ENCODE measurements at regions not wholly inside any gene's neighbourhood (a gene's known extent, or its start where the extent isn't known, plus 50 kb on each side); places are given as distances from the start of the nearest gene placed in this dataset.

- TF ChIP-seq POLR2A (IDR thresholded peaks at IDR 0.05) (no peak), CTCF (IDR thresholded peaks at IDR 0.05) (no peak)
- DNase-seq, result no peak
- Histone ChIP-seq H3K36me3 (no peaks in the 10 kb centered on the region), H3K9me3 (no peaks in the 10 kb centered on the region), H3K4me1 (peaks cover 0 to 43% (median 5%) of the 10 kb centered on the region in 3 donors), H3K27me3 (no peaks in the 10 kb centered on the region), H3K27ac (peak overlapping the region; percentile 49 to 76 (median 76)), H3K4me3 (peak overlapping the region in 3 of 4 donors; percentile 4 to 52 (median 23))
- intact Hi-C loops (cut with DNase I), result no loop called here
- 26 to 45% methylated on average over 3 of the region's 3 CpGs for WGBS, 2 donors
These were observed 65.6 kb upstream of the MBNL1 start for GRCh38 chr3:152202976-152203626.

GRCh38 chr3:152203652-152204051 lies 65.1 kb upstream of the MBNL1 start:
- WGBS, 2 donors, result 48 to 59% methylated on average over 1 of the region's 1 CpG

GRCh38 chr3:152204218-152204617 lies 64.5 kb upstream of the MBNL1 start:
- Histone ChIP-seq H3K4me3 (peak overlapping the region in 3 of 4 donors; percentile 4 to 52 (median 23)), H3K9me3 (no peaks in the 10 kb centered on the region), H3K4me1 (peaks cover 0 to 34% (median 5%) of the 10 kb centered on the region in 3 donors), H3K27me3 (no peaks in the 10 kb centered on the region), H3K36me3 (no peaks in the 10 kb centered on the region), H3K27ac (peak overlapping the region in 3 of 4 donors; percentile 76 to 78 (median 76))
- WGBS, 2 donors, result 55% methylated on average over 2 of the region's 2 CpGs
- TF ChIP-seq CTCF (IDR thresholded peaks at IDR 0.05) (no peak), POLR2A (IDR thresholded peaks at IDR 0.05) (no peak)
- DNase-seq, result no peak
- intact Hi-C loops (cut with DNase I), result no loop called here

More at GRCh38 chr3:152203652-152204051, 65.1 kb upstream of the MBNL1 start:
- Histone ChIP-seq H3K27ac (peak overlapping the region; percentile 49 to 78 (median 76)), H3K4me3 (peak overlapping the region in 3 of 4 donors; percentile 4 to 52 (median 23)), H3K9me3 (no peaks in the 10 kb centered on the region), H3K36me3 (no peaks in the 10 kb centered on the region), H3K4me1 (peaks cover 0 to 38% (median 5%) of the 10 kb centered on the region in 3 donors), H3K27me3 (no peaks in the 10 kb centered on the region)
- no peak for TF ChIP-seq POLR2A (IDR thresholded peaks at IDR 0.05)
- TF ChIP-seq CTCF (IDR thresholded peaks at IDR 0.05), result no peak
- no peak for DNase-seq
- intact Hi-C loops (cut with DNase I), result no loop called here

- intact Hi-C loops (cut with DNase I), result no loop called here
- Histone ChIP-seq H3K9me3 (no peaks in the 10 kb centered on the region), H3K27me3 (no peaks in the 10 kb centered on the region), H3K4me3 (peak overlapping the region in 3 of 4 donors; percentile 22 to 48 (median 23)), H3K4me1 (peaks cover 0 to 26% (median 5%) of the 10 kb centered on the region in 3 donors), H3K27ac (peak overlapping the region; percentile 30 to 85 (median 76)), H3K36me3 (no peaks in the 10 kb centered on the region)
- TF ChIP-seq POLR2A (IDR thresholded peaks at IDR 0.05), result peak in 1 of 4 donors; percentile 36
- no peak for TF ChIP-seq CTCF (IDR thresholded peaks at IDR 0.05)
- DNase-seq, result no peak
- 61 to 72% methylated on average over 3 of the region's 3 CpGs for WGBS, 2 donors
These were observed 63.6 kb upstream of the MBNL1 start for GRCh38 chr3:152205097-152205593.

GRCh38 chr3:152206243-152206760 lies 62.4 kb upstream of the MBNL1 start:
- TF ChIP-seq CTCF (IDR thresholded peaks at IDR 0.05) (no peak), POLR2A (IDR thresholded peaks at IDR 0.05) (no peak)
- H3K27ac ChIP-seq, result no peak overlapping the region
- no peaks in the 10 kb centered on the region for H3K27me3 ChIP-seq
- H3K4me3 ChIP-seq, result no peak overlapping the region
- peaks cover 0 to 17% (median 5%) of the 10 kb centered on the region in 3 donors for H3K4me1 ChIP-seq
- no peaks in the 10 kb centered on the region for H3K36me3 ChIP-seq
- WGBS, 2 donors, result 100% methylated on average over 3 of the region's 3 CpGs
- no peaks in the 10 kb centered on the region for H3K9me3 ChIP-seq
- DNase-seq, result no peak
- intact Hi-C loops (cut with DNase I), result no loop called here

Measured in esophagus squamous epithelium (tissue), 5 donors.